ENCODE measurements at regions not wholly inside any gene's neighbourhood (a gene's known extent, or its start where the extent isn't known, plus 50 kb on each side); places are given as distances from the start of the nearest gene placed in this dataset.
"Not testable (repeated sequence)": the region's sequence is repeated elsewhere in the genome, so short reads cannot be mapped to it uniquely, and the experiment has no call there.

GRCh38 chr5:125075567-125075966 lies 329.1 kb upstream of the ZNF608 start:
- no peaks in the 10 kb centered on the region for H3K4me1 Mint-ChIP-seq (ENCODE audit: low read depth, unreplicated experiment)
- Histone ChIP-seq H3K36me3 (ENCODE audit: control insufficient read depth, insufficient read depth, low read length) (no peaks in the 10 kb centered on the region), H3K27me3 (replicated peaks; ENCODE audit: control insufficient read depth, insufficient read depth, low read length) (no peaks in the 10 kb centered on the region), H3K9me3 (peaks cover 16% of the 10 kb centered on the region; the same call in 1 of the 2 replicates), H3K4me3 (ENCODE audit: low read depth, low read length) (no peak overlapping the region), H3K4me1 (no peaks in the 10 kb centered on the region)
- no peak for DNase-seq
- no peaks in the 10 kb centered on the region for H3K36me3 Mint-ChIP-seq (ENCODE audit: insufficient read depth, unreplicated experiment)
- H3K27ac Mint-ChIP-seq (ENCODE audit: unreplicated experiment): no peak overlapping the region
- BruUV-seq (replicated peaks): no TSS peak
- no peak for TF ChIP-seq CTCF (IDR thresholded peaks at IDR 0.05; ENCODE audit: insufficient read depth in 1 of 2, low read depth in 1 of 2, low read length in 1 of 2, severe bottlenecking in 1 of 2, unreplicated experiment in 1 of 2)
- no peak overlapping the region for H3K4me3 Mint-ChIP-seq (ENCODE audit: unreplicated experiment)
- peaks cover 43% of the 10 kb centered on the region for H3K9me3 Mint-ChIP-seq (ENCODE audit: unreplicated experiment)
- CTCF ChIA-PET: no interaction called here
- POLR2A ChIA-PET: no interaction called here
- intact Hi-C loops (cut with micrococcal nuclease; ENCODE audit: unreplicated experiment): no loop called here
- H3K27me3 Mint-ChIP-seq (ENCODE audit: insufficient read depth, unreplicated experiment): no peaks in the 10 kb centered on the region

- BruUV-seq (replicated peaks); H3K36me3 ChIP-seq (ENCODE audit: control insufficient read depth, insufficient read depth, low read length); H3K4me1 Mint-ChIP-seq (ENCODE audit: low read depth, unreplicated experiment); H3K4me1 ChIP-seq; H3K4me3 ChIP-seq (ENCODE audit: low read depth, low read length); DNase-seq; H3K27ac Mint-ChIP-seq (ENCODE audit: unreplicated experiment); H3K36me3 Mint-ChIP-seq (ENCODE audit: insufficient read depth, unreplicated experiment); H3K4me3 Mint-ChIP-seq (ENCODE audit: unreplicated experiment); H3K9me3 ChIP-seq; H3K27me3 Mint-ChIP-seq (ENCODE audit: insufficient read depth, unreplicated experiment); H3K27me3 ChIP-seq (replicated peaks; ENCODE audit: control insufficient read depth, insufficient read depth, low read length); POLR2A ChIA-PET; CTCF ChIA-PET; intact Hi-C loops (cut with micrococcal nuclease; ENCODE audit: unreplicated experiment): not testable (repeated sequence)
- H3K9me3 Mint-ChIP-seq (ENCODE audit: unreplicated experiment): peaks cover 14% of the 10 kb centered on the region
Observed at GRCh38 chr5:125079028-125079427, 332.6 kb upstream of the ZNF608 start.

- no peaks in the 10 kb centered on the region; the same call in 1 of the 2 replicates for H3K9me3 ChIP-seq
- Mint-ChIP-seq H3K27ac (ENCODE audit: unreplicated experiment) (no peak overlapping the region), H3K4me3 (ENCODE audit: unreplicated experiment) (no peak overlapping the region), H3K36me3 (ENCODE audit: insufficient read depth, unreplicated experiment) (no peaks in the 10 kb centered on the region), H3K27me3 (ENCODE audit: insufficient read depth, unreplicated experiment) (no peaks in the 10 kb centered on the region), H3K4me1 (ENCODE audit: low read depth, unreplicated experiment) (no peaks in the 10 kb centered on the region), H3K9me3 (ENCODE audit: unreplicated experiment) (peaks cover 11% of the 10 kb centered on the region)
- TF ChIP-seq CTCF (IDR thresholded peaks at IDR 0.05; ENCODE audit: insufficient read depth in 1 of 2, low read depth in 1 of 2, low read length in 1 of 2, severe bottlenecking in 1 of 2, unreplicated experiment in 1 of 2): no peak
- H3K36me3 ChIP-seq (ENCODE audit: control insufficient read depth, insufficient read depth, low read length): no peaks in the 10 kb centered on the region
- POLR2A ChIA-PET: no interaction called here
- DNase-seq: no peak
- CTCF ChIA-PET: no interaction called here
- H3K4me3 ChIP-seq (ENCODE audit: low read depth, low read length): no peak overlapping the region
- intact Hi-C loops (cut with micrococcal nuclease; ENCODE audit: unreplicated experiment): no loop called here
- BruUV-seq (replicated peaks): no TSS peak
- no peaks in the 10 kb centered on the region for H3K27me3 ChIP-seq (replicated peaks; ENCODE audit: control insufficient read depth, insufficient read depth, low read length)
- H3K4me1 ChIP-seq: no peaks in the 10 kb centered on the region
Observed at GRCh38 chr5:125081101-125081500, 334.7 kb upstream of the ZNF608 start.

- Mint-ChIP-seq H3K27ac (ENCODE audit: unreplicated experiment) (no peak overlapping the region), H3K4me3 (ENCODE audit: unreplicated experiment) (no peak overlapping the region)
Observed at GRCh38 chr5:125083981-125084380, 337.5 kb upstream of the ZNF608 start.

More at GRCh38 chr5:125083981-125084380, 337.5 kb upstream of the ZNF608 start:
- no TSS peak for BruUV-seq (replicated peaks)
- Mint-ChIP-seq H3K27me3 (ENCODE audit: insufficient read depth, unreplicated experiment) (no peaks in the 10 kb centered on the region), H3K36me3 (ENCODE audit: insufficient read depth, unreplicated experiment) (no peaks in the 10 kb centered on the region), H3K9me3 (ENCODE audit: unreplicated experiment) (peaks cover 20% of the 10 kb centered on the region), H3K4me1 (ENCODE audit: low read depth, unreplicated experiment) (no peaks in the 10 kb centered on the region)
- CTCF ChIA-PET: no interaction called here
- intact Hi-C loops (cut with micrococcal nuclease; ENCODE audit: unreplicated experiment): no loop called here
- Histone ChIP-seq H3K9me3 (0 out of 2 replicates have a peak, but pooled peaks cover 3% of the 10 kb centered on the region), H3K4me1 (no peaks in the 10 kb centered on the region), H3K4me3 (ENCODE audit: low read depth, low read length) (no peak overlapping the region), H3K36me3 (ENCODE audit: control insufficient read depth, insufficient read depth, low read length) (no peaks in the 10 kb centered on the region), H3K27me3 (replicated peaks; ENCODE audit: control insufficient read depth, insufficient read depth, low read length) (no peaks in the 10 kb centered on the region)
- no peak for DNase-seq
- no peak for TF ChIP-seq CTCF (IDR thresholded peaks at IDR 0.05; ENCODE audit: insufficient read depth in 1 of 2, low read depth in 1 of 2, low read length in 1 of 2, severe bottlenecking in 1 of 2, unreplicated experiment in 1 of 2)
- POLR2A ChIA-PET: no interaction called here
